OCI-LY7 (cell line): ENCODE measurements at regions not wholly inside any gene's neighbourhood (a gene's known extent, or its start where the extent isn't known, plus 50 kb on each side); places are given as distances from the start of the nearest gene placed in this dataset.

Experiments
- CTCF ChIP-seq: fragments of 200-600 bp; sonication (generic); conservative IDR thresholded peaks from 2 replicates; pipeline ENCODE4 v1.5.1; 2014; ENCODE audit warnings: mild to moderate bottlenecking, antibody characterized with exemption, low read length, moderate library complexity, mixed read lengths
- EZH2phosphoT487 ChIP-seq: fragments of 200-600 bp; sonication (generic); IDR thresholded peaks from 2 replicates; pipeline ENCODE4 v1.6.1; 2018; ENCODE audit warnings: low read depth, borderline replicate concordance, mild to moderate bottlenecking, mixed run types, antibody characterized with exemption, low read length, moderate library complexity, mixed read lengths

GRCh38 chr20:24108581-24108980 lies 120.0 kb upstream of the GGTLC1 start:
- TF ChIP-seq CTCF (no peak), EZH2phosphoT487 (no peak)
